ENCODE measurements at regions not wholly inside any gene's neighbourhood (a gene's known extent, or its start where the extent isn't known, plus 50 kb on each side); places are given as distances from the start of the nearest gene placed in this dataset.
"Not testable (repeated sequence)": the region's sequence is repeated elsewhere in the genome, so short reads cannot be mapped to it uniquely, and the experiment has no call there.

- not testable (repeated sequence) for TF ChIP-seq POLR2AphosphoS5, CTCF, POLR2A, EP300 (IDR thresholded peaks at IDR 0.05)
Observed at GRCh38 chr4:187671521-187671920, 324.1 kb upstream of the ZFP42 start.

Measured in gastroesophageal sphincter (tissue), 3 donors.